ENCODE measurements at regions not wholly inside any gene's neighbourhood (a gene's known extent, or its start where the extent isn't known, plus 50 kb on each side); places are given as distances from the start of the nearest gene placed in this dataset.

DNA sequence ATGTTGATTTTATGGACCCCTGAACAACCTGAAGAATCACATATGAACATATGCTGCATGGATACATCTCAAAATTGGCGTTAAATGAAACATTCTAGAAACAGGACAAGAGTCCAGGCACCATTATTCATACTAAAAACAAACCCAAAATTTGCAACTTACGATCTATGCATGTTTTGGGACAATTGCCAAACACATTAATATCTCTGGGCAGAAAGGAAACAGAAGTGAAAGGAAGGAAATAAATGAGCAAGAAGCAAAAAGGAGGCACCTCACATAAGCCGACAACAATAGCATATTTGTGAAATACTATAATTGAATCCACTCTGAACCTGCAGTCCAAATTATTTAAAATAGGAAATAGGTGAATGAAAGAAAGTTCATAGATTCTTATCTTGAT is 1505.3 kb downstream of the AACS start:
- CTCF ChIA-PET: no interaction called here
- no peak for DNase-seq (ENCODE audit: low read depth, low spot score)
- Histone ChIP-seq H3K27me3 (ENCODE audit: control insufficient read depth, insufficient read depth, low read length) (no peaks in the 10 kb centered on the region), H3K9me3 (ENCODE audit: control insufficient read depth, insufficient read depth, low read length) (peaks cover 20% of the 10 kb centered on the region), H3K4me3 (ENCODE audit: low read depth, low read length) (no peak overlapping the region), H3K27ac (ENCODE audit: low read depth, low read length) (no peak overlapping the region)
- POLR2A ChIA-PET: no interaction called here
- no peak for TF ChIP-seq CTCF (IDR thresholded peaks at IDR 0.05; ENCODE audit: low read depth, low read length)

DNA sequence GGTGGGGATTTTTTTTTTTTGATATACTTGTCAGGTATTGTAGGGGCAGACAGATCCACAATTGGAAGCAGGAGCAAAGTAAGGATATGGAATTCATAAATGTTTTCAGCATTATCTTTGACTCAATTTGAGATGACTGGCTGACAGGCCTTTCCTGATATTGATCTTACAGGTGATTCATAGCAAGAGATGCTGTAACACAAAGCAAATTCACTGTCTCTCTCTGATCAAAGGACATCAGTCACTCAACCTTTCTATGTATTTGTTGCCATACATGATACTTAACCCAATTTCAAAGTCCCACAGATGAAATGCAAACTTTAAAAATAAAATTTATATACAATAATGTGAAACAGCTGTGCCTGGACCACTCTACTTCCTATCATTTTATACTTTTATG is 1506.9 kb downstream of the AACS start:
- no peak for DNase-seq (ENCODE audit: low read depth, low spot score)
- ChIA-PET CTCF (no interaction called here), POLR2A (no interaction called here)
- H3K27me3 ChIP-seq (ENCODE audit: control insufficient read depth, insufficient read depth, low read length): no peaks in the 10 kb centered on the region
- no peak overlapping the region for H3K27ac ChIP-seq (ENCODE audit: low read depth, low read length)
- no peak overlapping the region for H3K4me3 ChIP-seq (ENCODE audit: low read depth, low read length)
- no peak for TF ChIP-seq CTCF (IDR thresholded peaks at IDR 0.05; ENCODE audit: low read depth, low read length)
- H3K9me3 ChIP-seq (ENCODE audit: control insufficient read depth, insufficient read depth, low read length): peaks cover 12% of the 10 kb centered on the region

DNA sequence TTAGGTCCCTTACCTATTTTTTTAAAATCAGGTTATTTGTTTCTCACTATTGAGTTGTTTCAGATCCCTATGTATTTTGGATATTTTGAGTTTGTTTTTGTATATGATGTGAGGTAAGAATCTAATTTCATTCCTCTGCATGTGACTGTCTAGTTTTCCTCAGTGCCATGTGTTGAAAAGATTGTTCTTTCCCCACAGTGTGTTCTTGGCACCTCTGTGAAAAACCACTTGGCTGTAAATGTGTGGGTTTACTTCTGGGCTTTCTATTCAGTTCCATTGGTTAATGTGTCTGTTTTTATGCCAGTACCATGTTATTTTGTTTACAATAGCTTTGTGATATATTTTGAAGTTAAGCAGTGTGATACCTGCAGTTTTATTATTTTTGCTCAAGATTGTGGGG is 1516.4 kb downstream of the AACS start:
- Histone ChIP-seq H3K9me3 (ENCODE audit: control insufficient read depth, insufficient read depth, low read length) (peaks cover 15% of the 10 kb centered on the region; the same call in 1 of the 2 replicates), H3K27ac (ENCODE audit: low read depth, low read length) (no peak overlapping the region), H3K4me3 (ENCODE audit: low read depth, low read length) (no peak overlapping the region), H3K27me3 (ENCODE audit: control insufficient read depth, insufficient read depth, low read length) (no peaks in the 10 kb centered on the region)
- no peak for DNase-seq (ENCODE audit: low read depth, low spot score)
- TF ChIP-seq CTCF (IDR thresholded peaks at IDR 0.05; ENCODE audit: low read depth, low read length): no peak
- ChIA-PET CTCF (no interaction called here), POLR2A (no interaction called here)

GRCh38 chr12:126582231-126582630 is 1517.0 kb downstream of the AACS start:
- H3K9me3 ChIP-seq (ENCODE audit: control insufficient read depth, insufficient read depth, low read length): peaks cover 15% of the 10 kb centered on the region; the same call in 1 of the 2 replicates
- TF ChIP-seq CTCF (IDR thresholded peaks at IDR 0.05; ENCODE audit: low read depth, low read length): no peak
- CTCF ChIA-PET: no interaction called here
- no peak overlapping the region for H3K27ac ChIP-seq (ENCODE audit: low read depth, low read length)
- no peak overlapping the region for H3K4me3 ChIP-seq (ENCODE audit: low read depth, low read length)
- POLR2A ChIA-PET: no interaction called here
- no peak for DNase-seq (ENCODE audit: low read depth, low spot score)
- H3K27me3 ChIP-seq (ENCODE audit: control insufficient read depth, insufficient read depth, low read length): no peaks in the 10 kb centered on the region

DNA sequence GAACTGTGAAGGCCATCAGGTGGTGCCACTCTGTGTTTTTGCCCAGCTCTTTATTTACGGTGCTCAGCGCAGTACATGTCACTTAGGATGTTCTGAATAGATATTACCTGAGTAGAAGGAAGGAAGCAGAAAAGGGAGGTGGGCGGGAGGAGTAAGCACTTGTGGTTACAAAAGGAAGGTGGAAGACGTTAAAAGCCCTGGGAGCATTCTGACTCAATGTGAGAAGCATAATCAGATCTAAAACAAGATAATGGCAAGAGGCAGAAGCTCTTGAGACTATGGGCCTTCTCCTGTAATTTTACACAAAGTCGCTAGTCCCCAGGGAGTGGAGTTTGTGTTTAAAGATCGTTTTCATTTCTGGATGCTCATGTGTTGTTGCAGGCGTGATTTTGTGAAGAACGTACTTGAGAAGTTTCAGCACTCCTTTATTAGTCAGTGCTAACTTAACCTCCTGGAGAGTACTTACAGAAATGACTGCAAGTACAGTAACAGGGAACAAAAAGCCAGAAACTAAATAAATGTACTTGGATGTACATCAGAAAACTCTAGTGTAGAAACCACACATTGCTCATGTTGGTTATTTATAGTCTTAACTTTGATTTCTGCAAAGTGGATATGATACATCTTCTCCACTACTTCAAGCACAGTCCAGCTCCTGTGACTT is 1523.5 kb downstream of the AACS start:
- TF ChIP-seq CTCF (IDR thresholded peaks at IDR 0.05; ENCODE audit: low read depth, low read length): no peak
- ChIA-PET CTCF (no interaction called here), POLR2A (no interaction called here)
- H3K9me3 ChIP-seq (ENCODE audit: control insufficient read depth, insufficient read depth, low read length): peaks cover 24% of the 10 kb centered on the region; the same call in 1 of the 2 replicates
- H3K4me3 ChIP-seq (ENCODE audit: low read depth, low read length): no peak overlapping the region
- DNase-seq (ENCODE audit: low read depth, low spot score): no peak
- no peaks in the 10 kb centered on the region for H3K27me3 ChIP-seq (ENCODE audit: control insufficient read depth, insufficient read depth, low read length)
- H3K27ac ChIP-seq (ENCODE audit: low read depth, low read length): no peak overlapping the region
